HL-60 (cell line): ENCODE measurements at regions not wholly inside any gene's neighbourhood (a gene's known extent, or its start where the extent isn't known, plus 50 kb on each side); places are given as distances from the start of the nearest gene placed in this dataset.

Experiments used
- POLR2AphosphoS5 ChIP-seq: IDR thresholded peaks from 2 replicates; pipeline ENCODE4 v1.6.1; 2012; ENCODE audit warnings: low read depth
- TF ChIP-seq, protein P1 (sequence below): IDR thresholded peaks from one replicate; pipeline ENCODE4 v1.5.1; 2011; ENCODE audit warnings: low read length, control low read depth, inconsistent platforms; ENCODE audit not compliant: insufficient read depth

DNA sequence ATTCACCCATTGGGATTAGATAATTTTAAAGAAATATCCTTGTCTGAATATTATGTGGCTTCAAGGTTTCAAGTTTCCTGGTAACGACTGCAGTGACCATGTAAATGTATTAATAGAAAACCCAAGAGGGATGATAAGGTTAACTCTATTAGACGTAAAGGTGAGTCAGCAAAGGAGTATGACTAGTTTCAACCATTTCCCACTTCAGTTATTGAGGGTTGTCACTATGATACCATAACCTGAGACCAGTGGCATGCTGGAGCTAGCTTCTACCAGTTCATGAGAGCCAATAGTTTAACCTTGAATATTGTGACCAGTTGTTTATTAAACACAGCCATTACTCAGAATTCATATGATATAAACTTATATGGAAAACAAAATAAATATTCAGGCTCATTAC lies 270.1 kb downstream of the TMA16 start:
- TF ChIP-seq, protein P1, sequence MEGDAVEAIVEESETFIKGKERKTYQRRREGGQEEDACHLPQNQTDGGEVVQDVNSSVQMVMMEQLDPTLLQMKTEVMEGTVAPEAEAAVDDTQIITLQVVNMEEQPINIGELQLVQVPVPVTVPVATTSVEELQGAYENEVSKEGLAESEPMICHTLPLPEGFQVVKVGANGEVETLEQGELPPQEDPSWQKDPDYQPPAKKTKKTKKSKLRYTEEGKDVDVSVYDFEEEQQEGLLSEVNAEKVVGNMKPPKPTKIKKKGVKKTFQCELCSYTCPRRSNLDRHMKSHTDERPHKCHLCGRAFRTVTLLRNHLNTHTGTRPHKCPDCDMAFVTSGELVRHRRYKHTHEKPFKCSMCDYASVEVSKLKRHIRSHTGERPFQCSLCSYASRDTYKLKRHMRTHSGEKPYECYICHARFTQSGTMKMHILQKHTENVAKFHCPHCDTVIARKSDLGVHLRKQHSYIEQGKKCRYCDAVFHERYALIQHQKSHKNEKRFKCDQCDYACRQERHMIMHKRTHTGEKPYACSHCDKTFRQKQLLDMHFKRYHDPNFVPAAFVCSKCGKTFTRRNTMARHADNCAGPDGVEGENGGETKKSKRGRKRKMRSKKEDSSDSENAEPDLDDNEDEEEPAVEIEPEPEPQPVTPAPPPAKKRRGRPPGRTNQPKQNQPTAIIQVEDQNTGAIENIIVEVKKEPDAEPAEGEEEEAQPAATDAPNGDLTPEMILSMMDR, result no peak
- no peak for TF ChIP-seq POLR2AphosphoS5
